HL-60 (cell line): ENCODE measurements at regions not wholly inside any gene's neighbourhood (a gene's known extent, or its start where the extent isn't known, plus 50 kb on each side); places are given as distances from the start of the nearest gene placed in this dataset.

Experiments used
- DNase-seq, 2 experiments: peaks; one replicate each; pipeline ENCODE4 v3.0.0-alpha.2; 2010 to 2020; ENCODE audit warnings: low read depth in 1 of 2, low spot score in 1 of 2
- H3K27ac ChIP-seq: fragments of 250-450 bp; sonication (Bioruptor Pico); replicated peaks from 2 replicates; pipeline ENCODE4 v1.5.1; 2020; ENCODE audit warnings: mild to moderate bottlenecking, moderate library complexity
- H3K27me3 ChIP-seq: fragments of 250-450 bp; sonication (Bioruptor Pico); 2 replicates; pipeline ENCODE4 v1.5.1; 2021; ENCODE audit warnings: mild to moderate bottlenecking, moderate library complexity; ENCODE audit not compliant: insufficient read depth, poor library complexity, severe bottlenecking
- H3K4me3 ChIP-seq: replicated peaks from 2 replicates; pipeline ENCODE4 v1.5.1; 2011; ENCODE audit warnings: mild to moderate bottlenecking, control low read depth, low read length; ENCODE audit not compliant: insufficient read depth
- GABPA ChIP-seq: IDR thresholded peaks from 2 replicates; pipeline ENCODE4 v1.6.1; 2012; ENCODE audit warnings: low read depth
- POLR2AphosphoS5 ChIP-seq: IDR thresholded peaks from 2 replicates; pipeline ENCODE4 v1.6.1; 2012; ENCODE audit warnings: low read depth
- SPI1 ChIP-seq: IDR thresholded peaks from 2 replicates; pipeline ENCODE4 v1.6.1; 2012; ENCODE audit warnings: low read depth, mild to moderate bottlenecking, borderline replicate concordance
- TF ChIP-seq, protein P1 (sequence below): IDR thresholded peaks from 2 replicates; pipeline ENCODE4 v1.6.1; 2012; ENCODE audit warnings: low read depth; ENCODE audit not compliant: insufficient replicate concordance
- TF ChIP-seq, protein P2 (sequence below): IDR thresholded peaks from one replicate; pipeline ENCODE4 v1.5.1; 2011; ENCODE audit warnings: low read length, control low read depth, inconsistent platforms; ENCODE audit not compliant: insufficient read depth

DNA sequence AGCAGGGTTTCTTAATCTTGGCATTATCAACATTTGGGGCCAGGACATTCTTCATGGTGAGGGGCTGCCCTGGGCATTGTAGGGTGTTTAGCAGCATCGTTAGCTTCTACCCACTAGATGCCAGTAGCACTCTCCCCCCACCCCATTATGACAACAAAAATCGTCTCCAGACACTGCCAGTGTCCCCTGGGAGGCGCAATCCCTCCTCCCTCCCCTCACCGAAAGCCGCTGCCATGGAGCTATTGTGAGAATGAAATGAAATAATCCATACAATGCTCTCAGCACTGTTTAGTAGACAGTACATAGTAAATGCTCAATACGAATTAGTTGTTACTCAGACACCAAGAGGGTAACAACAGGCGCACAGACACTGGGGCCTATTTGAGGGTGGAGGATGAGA is 502.9 kb downstream of the NPIPA7 start:
- no peak for TF ChIP-seq POLR2AphosphoS5
- TF ChIP-seq, protein P1, sequence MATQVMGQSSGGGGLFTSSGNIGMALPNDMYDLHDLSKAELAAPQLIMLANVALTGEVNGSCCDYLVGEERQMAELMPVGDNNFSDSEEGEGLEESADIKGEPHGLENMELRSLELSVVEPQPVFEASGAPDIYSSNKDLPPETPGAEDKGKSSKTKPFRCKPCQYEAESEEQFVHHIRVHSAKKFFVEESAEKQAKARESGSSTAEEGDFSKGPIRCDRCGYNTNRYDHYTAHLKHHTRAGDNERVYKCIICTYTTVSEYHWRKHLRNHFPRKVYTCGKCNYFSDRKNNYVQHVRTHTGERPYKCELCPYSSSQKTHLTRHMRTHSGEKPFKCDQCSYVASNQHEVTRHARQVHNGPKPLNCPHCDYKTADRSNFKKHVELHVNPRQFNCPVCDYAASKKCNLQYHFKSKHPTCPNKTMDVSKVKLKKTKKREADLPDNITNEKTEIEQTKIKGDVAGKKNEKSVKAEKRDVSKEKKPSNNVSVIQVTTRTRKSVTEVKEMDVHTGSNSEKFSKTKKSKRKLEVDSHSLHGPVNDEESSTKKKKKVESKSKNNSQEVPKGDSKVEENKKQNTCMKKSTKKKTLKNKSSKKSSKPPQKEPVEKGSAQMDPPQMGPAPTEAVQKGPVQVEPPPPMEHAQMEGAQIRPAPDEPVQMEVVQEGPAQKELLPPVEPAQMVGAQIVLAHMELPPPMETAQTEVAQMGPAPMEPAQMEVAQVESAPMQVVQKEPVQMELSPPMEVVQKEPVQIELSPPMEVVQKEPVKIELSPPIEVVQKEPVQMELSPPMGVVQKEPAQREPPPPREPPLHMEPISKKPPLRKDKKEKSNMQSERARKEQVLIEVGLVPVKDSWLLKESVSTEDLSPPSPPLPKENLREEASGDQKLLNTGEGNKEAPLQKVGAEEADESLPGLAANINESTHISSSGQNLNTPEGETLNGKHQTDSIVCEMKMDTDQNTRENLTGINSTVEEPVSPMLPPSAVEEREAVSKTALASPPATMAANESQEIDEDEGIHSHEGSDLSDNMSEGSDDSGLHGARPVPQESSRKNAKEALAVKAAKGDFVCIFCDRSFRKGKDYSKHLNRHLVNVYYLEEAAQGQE = no peak
- TF ChIP-seq, protein P2, sequence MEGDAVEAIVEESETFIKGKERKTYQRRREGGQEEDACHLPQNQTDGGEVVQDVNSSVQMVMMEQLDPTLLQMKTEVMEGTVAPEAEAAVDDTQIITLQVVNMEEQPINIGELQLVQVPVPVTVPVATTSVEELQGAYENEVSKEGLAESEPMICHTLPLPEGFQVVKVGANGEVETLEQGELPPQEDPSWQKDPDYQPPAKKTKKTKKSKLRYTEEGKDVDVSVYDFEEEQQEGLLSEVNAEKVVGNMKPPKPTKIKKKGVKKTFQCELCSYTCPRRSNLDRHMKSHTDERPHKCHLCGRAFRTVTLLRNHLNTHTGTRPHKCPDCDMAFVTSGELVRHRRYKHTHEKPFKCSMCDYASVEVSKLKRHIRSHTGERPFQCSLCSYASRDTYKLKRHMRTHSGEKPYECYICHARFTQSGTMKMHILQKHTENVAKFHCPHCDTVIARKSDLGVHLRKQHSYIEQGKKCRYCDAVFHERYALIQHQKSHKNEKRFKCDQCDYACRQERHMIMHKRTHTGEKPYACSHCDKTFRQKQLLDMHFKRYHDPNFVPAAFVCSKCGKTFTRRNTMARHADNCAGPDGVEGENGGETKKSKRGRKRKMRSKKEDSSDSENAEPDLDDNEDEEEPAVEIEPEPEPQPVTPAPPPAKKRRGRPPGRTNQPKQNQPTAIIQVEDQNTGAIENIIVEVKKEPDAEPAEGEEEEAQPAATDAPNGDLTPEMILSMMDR = no peak
- Histone ChIP-seq H3K4me3 (no peak overlapping the region), H3K27me3 (no peaks in the 10 kb centered on the region), H3K27ac (no peak overlapping the region)
- no peak for DNase-seq

DNA sequence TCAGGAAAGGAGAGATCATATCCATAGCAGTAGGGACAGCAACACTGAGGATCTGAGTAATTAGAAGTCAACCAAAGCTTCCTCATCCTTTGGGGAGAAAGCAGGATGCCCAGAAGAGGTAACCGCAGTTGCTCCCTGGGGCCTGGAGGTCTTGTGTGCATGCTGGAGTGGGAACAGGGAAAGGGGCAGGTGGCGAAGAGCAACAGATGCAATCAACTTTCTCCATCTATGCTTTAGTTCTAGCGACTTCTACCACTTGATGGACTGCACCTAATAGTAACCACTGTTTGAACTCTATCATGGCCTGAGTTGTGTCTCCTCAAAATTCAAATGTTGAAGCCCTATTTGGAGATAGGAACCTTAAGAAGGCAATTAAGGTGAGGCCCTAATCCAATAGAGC is 503.8 kb downstream of the NPIPA7 start:
- Histone ChIP-seq H3K4me3 (no peak overlapping the region), H3K27me3 (no peaks in the 10 kb centered on the region), H3K27ac (no peak overlapping the region)
- TF ChIP-seq, protein P2 = no peak
- TF ChIP-seq POLR2AphosphoS5 (no peak), SPI1 (no peak), GABPA (no peak)
- TF ChIP-seq, protein P1 = no peak
- DNase-seq = no peak

DNA sequence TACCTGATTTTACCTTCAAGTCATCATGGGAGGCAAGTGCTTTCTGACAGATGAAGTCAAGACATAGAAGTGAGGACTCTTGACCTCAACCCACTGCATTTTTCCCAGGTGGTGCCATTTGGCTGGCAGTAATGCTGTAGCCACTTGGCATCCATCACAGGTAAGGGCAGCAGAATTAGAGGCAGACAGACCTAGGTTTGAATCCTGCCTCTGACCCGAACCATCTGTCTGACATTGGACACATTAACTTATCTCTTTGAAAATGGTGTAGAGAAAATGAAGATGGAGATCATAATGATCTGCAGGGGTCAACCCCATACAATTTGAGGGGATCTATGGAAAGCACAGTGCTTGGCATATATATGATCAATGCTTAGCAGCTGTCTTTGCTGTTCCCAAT is 505.5 kb downstream of the NPIPA7 start:
- Histone ChIP-seq H3K27ac (no peak overlapping the region), H3K27me3 (no peaks in the 10 kb centered on the region), H3K4me3 (no peak overlapping the region)
- TF ChIP-seq SPI1 = no peak
- TF ChIP-seq, protein P2 = no peak
- TF ChIP-seq POLR2AphosphoS5 = no peak
- TF ChIP-seq GABPA = no peak
- TF ChIP-seq, protein P1 = no peak
- DNase-seq = no peak
